ENCODE measurements at regions not wholly inside any gene's neighbourhood (a gene's known extent, or its start where the extent isn't known, plus 50 kb on each side); places are given as distances from the start of the nearest gene placed in this dataset.

- TF ChIP-seq CTCF (IDR thresholded peaks at IDR 0.05; ENCODE audit: insufficient read depth, low read length, poor library complexity, severe bottlenecking), result no peak
- no peak for TF ChIP-seq EZH2phosphoT487 (conservative IDR thresholded peaks at IDR 0.05; ENCODE audit: low read length)
Observed at GRCh38 chr1:199735660-199736059, 291.9 kb upstream of the NR5A2 start.
